ENCODE measurements at regions not wholly inside any gene's neighbourhood (a gene's known extent, or its start where the extent isn't known, plus 50 kb on each side); places are given as distances from the start of the nearest gene placed in this dataset.

GRCh38 chr3:176479248-176479647 lies 718.0 kb downstream of the TBL1XR1 start:
- WGBS, 2 experiments (ENCODE audit: low coverage in 1 of 2, low lambda C conversion rate in 2 of 2, missing lambda C conversion rate in 2 of 2) = 60 to 69% methylated on average over 6 of the region's 6 CpGs
- DNase-seq = no peak
- no peak overlapping the region for H3K9ac ChIP-seq

GRCh38 chr3:176469694-176470205 lies 727.5 kb downstream of the TBL1XR1 start:
- no peak overlapping the region for H3K4me3 ChIP-seq
- no peaks in the 10 kb centered on the region for H3K9me3 ChIP-seq (ENCODE audit: low read depth)
- H3K9me2 ChIP-seq (ENCODE audit: insufficient read depth) = no peaks in the 10 kb centered on the region; the same call in 1 of the 2 replicates
- H4K20me1 ChIP-seq (ENCODE audit: insufficient read depth) = no peaks in the 10 kb centered on the region
- no peak overlapping the region for H3K27ac ChIP-seq
- H2AFZ ChIP-seq = no peak overlapping the region
- in situ Hi-C loops (cut with MboI) = no loop called here
- H3K79me2 ChIP-seq (ENCODE audit: insufficient read depth) = no peaks in the 10 kb centered on the region
- H3K27me3 ChIP-seq (replicated peaks; ENCODE audit: insufficient read depth) = no peaks in the 10 kb centered on the region
- no peak overlapping the region for H3K9ac ChIP-seq
- H3F3A ChIP-seq (ENCODE audit: insufficient read depth) = no peaks in the 10 kb centered on the region
- no peaks in the 10 kb centered on the region for H3K36me3 ChIP-seq (ENCODE audit: low read depth)
- no peak overlapping the region for H3K4me2 ChIP-seq (ENCODE audit: unreplicated experiment)
- WGBS, 2 experiments (ENCODE audit: low coverage in 1 of 2, low lambda C conversion rate in 2 of 2, missing lambda C conversion rate in 2 of 2) = 15 to 17% methylated on average over 6 of the region's 6 CpGs
- H3K4me1 ChIP-seq (ENCODE audit: insufficient read depth) = peaks cover 5% of the 10 kb centered on the region
- TF ChIP-seq EZH2 (IDR thresholded peaks at IDR 0.05; ENCODE audit: insufficient read depth, poor library complexity, severe bottlenecking) (no peak), EZH2phosphoT487 (IDR thresholded peaks at IDR 0.05; ENCODE audit: insufficient read depth, low read depth) (no peak)
- peak; percentile 2 for DNase-seq

More at GRCh38 chr3:176479248-176479647, 718.0 kb downstream of the TBL1XR1 start:
- in situ Hi-C loops (cut with MboI) = no loop called here
- Histone ChIP-seq H3K36me3 (ENCODE audit: low read depth) (no peaks in the 10 kb centered on the region), H3K79me2 (ENCODE audit: insufficient read depth) (no peaks in the 10 kb centered on the region), H3K27me3 (replicated peaks; ENCODE audit: insufficient read depth) (no peaks in the 10 kb centered on the region), H3K4me2 (ENCODE audit: unreplicated experiment) (no peak overlapping the region), H3F3A (ENCODE audit: insufficient read depth) (no peaks in the 10 kb centered on the region), H3K4me3 (no peak overlapping the region), H2AFZ (no peak overlapping the region), H4K20me1 (ENCODE audit: insufficient read depth) (no peaks in the 10 kb centered on the region), H3K9me3 (ENCODE audit: low read depth) (no peaks in the 10 kb centered on the region), H3K9me2 (ENCODE audit: insufficient read depth) (no peaks in the 10 kb centered on the region), H3K27ac (no peak overlapping the region), H3K4me1 (ENCODE audit: insufficient read depth) (no peaks in the 10 kb centered on the region)
- TF ChIP-seq EZH2phosphoT487 (IDR thresholded peaks at IDR 0.05; ENCODE audit: insufficient read depth, low read depth) = no peak
- TF ChIP-seq EZH2 (IDR thresholded peaks at IDR 0.05; ENCODE audit: insufficient read depth, poor library complexity, severe bottlenecking) = no peak

- Histone ChIP-seq H3K9ac (no peak overlapping the region), H2AFZ (no peak overlapping the region), H3K9me3 (ENCODE audit: low read depth) (no peaks in the 10 kb centered on the region), H3K36me3 (ENCODE audit: low read depth) (no peaks in the 10 kb centered on the region), H3K27ac (no peak overlapping the region), H3K9me2 (ENCODE audit: insufficient read depth) (no peaks in the 10 kb centered on the region), H3K4me3 (no peak overlapping the region), H4K20me1 (ENCODE audit: insufficient read depth) (no peaks in the 10 kb centered on the region), H3K79me2 (ENCODE audit: insufficient read depth) (no peaks in the 10 kb centered on the region), H3K27me3 (replicated peaks; ENCODE audit: insufficient read depth) (no peaks in the 10 kb centered on the region), H3F3A (ENCODE audit: insufficient read depth) (no peaks in the 10 kb centered on the region), H3K4me1 (ENCODE audit: insufficient read depth) (no peaks in the 10 kb centered on the region), H3K4me2 (ENCODE audit: unreplicated experiment) (no peak overlapping the region)
- no peak for DNase-seq
- in situ Hi-C loops (cut with MboI) = no loop called here
- WGBS, 2 experiments (ENCODE audit: low coverage in 1 of 2, low lambda C conversion rate in 2 of 2, missing lambda C conversion rate in 2 of 2) = 14 to 17% methylated on average over 2 of the region's 2 CpGs
- TF ChIP-seq EZH2 (IDR thresholded peaks at IDR 0.05; ENCODE audit: insufficient read depth, poor library complexity, severe bottlenecking) (no peak), EZH2phosphoT487 (IDR thresholded peaks at IDR 0.05; ENCODE audit: insufficient read depth, low read depth) (no peak)
These were observed 733.7 kb downstream of the TBL1XR1 start for GRCh38 chr3:176463610-176464009.

GRCh38 chr3:176447369-176447768 lies 749.9 kb downstream of the TBL1XR1 start:
- Histone ChIP-seq H3K9ac (no peak overlapping the region), H3F3A (ENCODE audit: insufficient read depth) (no peaks in the 10 kb centered on the region), H3K27me3 (replicated peaks; ENCODE audit: insufficient read depth) (no peaks in the 10 kb centered on the region), H3K36me3 (ENCODE audit: low read depth) (no peaks in the 10 kb centered on the region), H4K20me1 (ENCODE audit: insufficient read depth) (no peaks in the 10 kb centered on the region), H3K27ac (no peak overlapping the region), H3K4me2 (ENCODE audit: unreplicated experiment) (no peak overlapping the region), H2AFZ (no peak overlapping the region), H3K4me3 (no peak overlapping the region), H3K4me1 (ENCODE audit: insufficient read depth) (no peaks in the 10 kb centered on the region), H3K9me3 (ENCODE audit: low read depth) (no peaks in the 10 kb centered on the region), H3K79me2 (ENCODE audit: insufficient read depth) (no peaks in the 10 kb centered on the region), H3K9me2 (ENCODE audit: insufficient read depth) (no peaks in the 10 kb centered on the region)
- TF ChIP-seq EZH2 (IDR thresholded peaks at IDR 0.05; ENCODE audit: insufficient read depth, poor library complexity, severe bottlenecking) = no peak
- TF ChIP-seq EZH2phosphoT487 (IDR thresholded peaks at IDR 0.05; ENCODE audit: insufficient read depth, low read depth) = no peak
- in situ Hi-C loops (cut with MboI) = no loop called here
- no peak for DNase-seq
- WGBS, 2 experiments (ENCODE audit: low coverage in 1 of 2, low lambda C conversion rate in 2 of 2, missing lambda C conversion rate in 2 of 2) = 73 to 82% methylated on average over 4 of the region's 4 CpGs

- no peak for TF ChIP-seq EZH2phosphoT487 (IDR thresholded peaks at IDR 0.05; ENCODE audit: insufficient read depth, low read depth)
- TF ChIP-seq EZH2 (IDR thresholded peaks at IDR 0.05; ENCODE audit: insufficient read depth, poor library complexity, severe bottlenecking) = no peak
- no peak for DNase-seq
- H3K27ac ChIP-seq = no peak overlapping the region
These were observed 755.0 kb downstream of the TBL1XR1 start for GRCh38 chr3:176442326-176442725.

More at GRCh38 chr3:176442326-176442725, 755.0 kb downstream of the TBL1XR1 start:
- Histone ChIP-seq H3K36me3 (ENCODE audit: low read depth) (no peaks in the 10 kb centered on the region), H3K9ac (no peak overlapping the region), H4K20me1 (ENCODE audit: insufficient read depth) (no peaks in the 10 kb centered on the region), H3K4me1 (ENCODE audit: insufficient read depth) (no peaks in the 10 kb centered on the region), H3K4me2 (ENCODE audit: unreplicated experiment) (no peak overlapping the region), H3K79me2 (ENCODE audit: insufficient read depth) (no peaks in the 10 kb centered on the region), H3K9me2 (ENCODE audit: insufficient read depth) (no peaks in the 10 kb centered on the region), H3K4me3 (no peak overlapping the region), H3F3A (ENCODE audit: insufficient read depth) (no peaks in the 10 kb centered on the region), H3K27me3 (replicated peaks; ENCODE audit: insufficient read depth) (no peaks in the 10 kb centered on the region), H2AFZ (no peak overlapping the region), H3K9me3 (ENCODE audit: low read depth) (no peaks in the 10 kb centered on the region)
- in situ Hi-C loops (cut with MboI) = no loop called here
